Renal cortical epithelial cell (primary cell): ENCODE measurements at regions not wholly inside any gene's neighbourhood (a gene's known extent, or its start where the extent isn't known, plus 50 kb on each side); places are given as distances from the start of the nearest gene placed in this dataset.
A peak's percentile ranks its signal among the peaks of the same experiment; 100 is the strongest.
"Not testable (repeated sequence)": the region's sequence is repeated elsewhere in the genome, so short reads cannot be mapped to it uniquely, and the experiment has no call there.

Experiments used
- DNase-seq: peaks from one replicate; pipeline ENCODE4 v3.0.0-alpha.2; 2011; ENCODE audit warnings: low read depth

DNA sequence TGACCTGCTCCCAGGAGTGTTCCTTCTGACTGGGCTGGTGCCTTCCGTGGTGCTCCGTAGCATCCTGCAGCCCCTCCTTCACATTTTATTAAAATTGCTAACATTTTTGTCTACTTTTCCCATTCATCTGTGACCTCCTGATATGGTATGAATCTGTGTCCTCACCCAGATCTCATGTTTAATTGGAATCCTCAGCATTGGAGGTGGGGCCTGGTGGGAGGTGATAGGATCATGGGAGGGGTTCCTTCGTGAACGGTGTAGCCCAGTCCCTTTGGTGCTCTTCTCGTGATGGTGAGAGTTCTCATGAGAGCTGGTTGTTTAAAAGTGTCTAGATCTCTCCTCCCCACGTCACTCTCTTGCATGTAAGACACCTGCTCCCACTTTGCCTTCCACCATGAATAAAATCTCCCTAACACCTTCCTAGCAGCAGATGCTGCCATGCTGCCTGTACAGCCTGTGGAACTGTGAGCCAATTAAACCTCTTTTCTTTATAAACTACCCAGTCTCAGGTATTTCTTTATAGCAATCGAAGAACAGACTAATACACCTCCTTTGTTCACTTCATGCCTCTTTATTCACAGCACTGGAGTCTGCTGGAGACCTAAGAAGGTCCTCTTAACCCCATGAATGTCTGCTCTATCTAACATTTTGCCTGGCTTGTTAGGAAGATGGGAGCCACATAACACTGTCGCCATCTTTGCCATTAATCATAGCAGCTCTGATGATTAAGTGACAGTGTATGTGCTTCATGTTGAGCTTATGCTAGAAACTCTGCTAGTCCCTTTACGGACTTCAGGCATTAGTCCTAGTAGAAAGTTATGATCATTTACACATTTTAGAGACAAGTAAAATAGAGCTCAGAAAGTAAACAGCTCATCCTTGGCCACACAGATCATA, 377.7 kb upstream of the MAF start:
- no peak for DNase-seq

DNA sequence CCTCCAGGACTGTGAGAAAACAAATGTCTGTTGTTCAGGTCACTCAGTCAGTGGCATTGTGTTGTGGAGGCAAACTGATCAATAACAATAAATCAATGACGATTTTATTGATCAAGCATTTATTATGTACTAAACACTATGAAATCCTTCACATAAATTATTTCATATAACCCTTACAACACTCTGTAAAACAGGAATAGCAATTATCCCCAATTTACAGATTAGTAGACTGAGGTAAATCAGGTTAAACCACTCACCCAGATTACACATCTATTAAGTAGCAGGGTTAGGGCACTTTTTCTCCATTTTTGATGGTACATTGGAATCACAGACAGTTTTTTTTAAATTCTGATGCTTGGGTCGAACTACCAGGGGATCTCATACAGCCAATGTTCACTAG, 372.8 kb upstream of the MAF start:
- DNase-seq, result no peak

DNA sequence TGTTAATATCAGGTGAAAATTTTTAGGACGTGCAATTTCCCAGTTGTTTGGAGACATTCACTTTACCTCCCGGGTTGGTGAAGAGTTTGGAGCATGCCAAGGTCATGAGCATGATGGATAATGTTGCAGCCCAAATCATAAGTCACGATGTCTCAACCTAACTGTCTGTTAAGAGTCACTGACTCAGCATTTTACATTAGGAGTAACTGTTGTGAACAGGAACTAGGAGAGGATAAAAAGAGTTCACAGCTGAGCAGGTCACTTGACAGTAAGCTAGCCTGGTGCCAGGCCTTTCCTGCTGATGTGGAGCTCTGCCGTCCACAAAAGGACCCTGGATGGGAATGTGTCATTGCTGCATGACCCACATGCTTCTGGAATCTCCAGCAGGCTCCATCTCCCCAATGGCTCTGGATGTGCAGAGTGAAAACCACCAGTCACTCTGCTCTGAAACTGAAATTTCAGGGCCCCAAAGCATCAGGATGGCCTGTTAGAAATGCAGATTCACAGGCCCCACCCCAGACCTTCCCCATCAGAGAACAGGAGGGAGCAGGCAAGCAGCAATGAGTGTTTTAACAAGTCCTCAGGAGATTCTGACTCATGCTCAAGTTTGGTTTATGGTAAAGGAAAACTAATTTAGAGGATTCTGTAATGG, 371.6 kb upstream of the MAF start:
- DNase-seq, result peak; percentile 50

DNA sequence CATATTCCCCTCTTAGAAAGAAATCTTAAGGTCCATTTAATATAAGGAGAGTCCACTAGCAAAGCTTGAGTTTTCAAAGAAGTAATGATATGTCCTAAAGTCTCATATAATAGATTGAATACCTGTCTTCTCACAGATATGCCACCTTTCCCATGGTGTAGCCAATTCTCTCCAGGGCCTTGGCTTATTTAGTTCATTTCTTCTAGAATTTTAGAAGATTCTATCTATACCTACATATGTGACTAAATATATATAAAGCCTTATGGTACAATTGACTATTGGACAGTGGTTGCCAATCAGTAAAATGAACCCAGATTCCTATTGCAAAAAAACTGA, 370.7 kb upstream of the MAF start:
- no peak for DNase-seq

DNA sequence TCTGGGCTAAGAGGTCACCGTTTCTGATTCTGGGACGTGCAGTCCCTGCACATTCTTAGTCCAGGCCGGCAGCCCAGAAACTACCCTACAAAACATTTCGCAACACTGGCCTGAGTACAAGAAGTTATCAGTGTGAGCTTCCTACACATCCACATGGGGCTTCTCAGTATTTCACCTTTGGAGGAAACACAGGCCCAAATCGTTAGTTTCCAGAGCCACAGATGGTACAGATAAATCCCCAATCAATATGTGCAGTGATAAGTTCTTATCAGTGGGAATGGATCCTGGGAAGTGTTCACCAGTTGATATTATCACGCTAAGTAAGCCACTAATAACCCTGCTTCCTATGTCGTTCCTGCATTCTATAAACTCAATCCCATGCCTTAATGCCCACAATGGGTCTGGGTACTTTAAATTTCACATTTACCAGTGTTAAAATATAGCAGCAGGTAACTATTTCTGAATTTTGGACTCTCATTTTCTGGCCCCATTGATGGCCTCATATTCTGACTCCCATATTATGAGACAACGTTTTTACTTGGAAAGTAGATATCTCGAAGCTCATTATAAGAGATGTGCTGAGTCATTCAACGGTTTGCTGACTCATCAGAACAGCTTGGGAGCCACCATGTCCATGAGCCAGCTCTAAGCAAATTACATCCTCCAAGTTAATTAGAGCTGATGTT, 370.2 kb upstream of the MAF start:
- DNase-seq, result peak; percentile 14

DNA sequence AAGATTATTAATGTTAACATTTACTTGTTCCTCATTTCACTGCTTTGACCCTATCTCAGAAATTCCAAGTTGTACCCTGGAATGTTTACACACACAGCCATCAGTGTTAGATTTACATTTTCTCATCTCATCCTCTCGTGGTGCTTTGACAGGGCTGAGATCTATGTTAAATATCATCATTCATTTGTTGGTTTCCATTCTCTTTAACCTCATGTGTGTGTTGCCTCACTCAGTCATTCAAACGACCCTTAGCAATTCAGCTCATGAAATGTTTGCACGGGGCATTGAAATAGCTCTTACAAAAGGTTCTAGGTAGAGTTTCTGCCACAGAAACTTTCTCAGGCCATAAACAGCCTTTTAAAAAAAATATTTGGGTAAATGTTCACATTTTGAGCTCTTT, 369.6 kb upstream of the MAF start:
- no peak for DNase-seq

DNA sequence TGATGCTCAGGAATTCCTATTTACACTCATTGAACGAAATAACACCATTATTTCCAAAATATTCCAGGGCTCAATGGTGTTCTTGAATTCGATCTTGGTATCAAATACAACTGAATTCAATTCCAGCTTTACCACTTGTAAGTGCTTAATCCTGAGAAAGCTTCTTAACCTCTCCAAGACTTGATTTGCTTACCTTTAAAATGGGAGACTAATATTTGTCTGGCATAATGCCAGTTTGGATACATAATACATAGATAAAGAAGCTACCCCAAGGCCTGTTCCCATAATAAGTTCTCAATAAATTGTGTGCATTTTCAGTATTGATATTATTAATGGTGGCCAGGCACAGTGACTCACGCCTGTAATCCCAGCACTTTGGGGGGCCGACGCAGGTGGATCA, 368.9 kb upstream of the MAF start:
- no peak for DNase-seq

DNA sequence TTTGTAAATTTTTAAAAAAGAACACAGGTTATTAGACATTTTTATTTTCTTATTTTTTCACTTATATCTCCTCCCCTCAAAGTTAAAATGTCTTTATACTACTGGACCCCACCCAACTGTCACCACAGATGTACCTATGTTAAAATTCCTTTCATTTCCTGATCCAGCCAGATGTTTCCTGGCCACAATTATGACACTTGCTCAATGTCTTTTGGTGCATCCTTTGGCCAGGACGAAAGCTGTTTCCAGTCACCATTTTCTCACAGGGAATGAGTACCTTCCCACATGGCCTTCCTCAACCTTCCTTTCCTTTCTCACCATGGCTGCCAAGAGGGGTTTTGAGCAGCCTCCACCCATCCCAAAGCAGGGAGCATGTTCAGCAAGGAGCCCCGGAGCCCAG, 365.7 kb upstream of the MAF start:
- DNase-seq, result no peak

DNA sequence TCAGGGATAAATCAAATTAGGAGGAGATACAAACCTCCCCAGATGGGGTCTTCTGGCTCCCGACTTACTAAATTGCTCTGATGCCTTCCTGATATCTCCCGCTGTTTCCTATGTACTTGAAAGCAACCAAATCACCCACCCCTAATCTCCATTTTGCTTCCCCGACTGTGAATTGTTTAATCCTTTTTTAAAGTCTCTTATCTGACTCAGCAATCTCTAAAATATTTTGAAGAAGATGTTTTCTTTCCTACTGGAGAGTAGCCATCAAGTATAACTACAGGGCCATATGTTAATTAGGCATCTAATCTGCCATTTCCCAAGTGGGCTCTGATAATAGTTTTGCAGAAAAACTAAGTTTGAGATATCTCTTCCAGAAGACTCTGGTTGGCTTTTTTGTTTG, 365.2 kb upstream of the MAF start:
- DNase-seq, result no peak

DNA sequence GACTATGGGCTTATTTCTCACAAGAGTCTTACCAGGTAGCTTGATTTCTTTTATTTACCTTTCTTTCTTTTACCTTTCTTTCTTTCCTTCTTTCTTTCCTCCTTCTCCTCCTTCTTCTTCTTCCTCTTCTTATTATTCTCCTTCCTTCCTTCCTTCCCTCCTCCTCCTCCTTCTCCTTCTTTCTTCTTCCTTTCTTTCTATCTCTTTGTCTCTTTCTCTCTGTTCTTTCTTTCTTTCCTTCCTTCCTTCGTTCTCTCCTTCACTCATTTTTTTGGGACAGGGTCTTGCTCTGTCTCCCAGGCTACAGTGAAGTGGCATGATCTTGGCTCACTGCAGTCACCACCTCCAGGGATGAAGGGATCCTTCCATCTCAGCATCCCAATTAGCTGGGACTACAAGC, 363.6 kb upstream of the MAF start:
- no peak for DNase-seq

DNA sequence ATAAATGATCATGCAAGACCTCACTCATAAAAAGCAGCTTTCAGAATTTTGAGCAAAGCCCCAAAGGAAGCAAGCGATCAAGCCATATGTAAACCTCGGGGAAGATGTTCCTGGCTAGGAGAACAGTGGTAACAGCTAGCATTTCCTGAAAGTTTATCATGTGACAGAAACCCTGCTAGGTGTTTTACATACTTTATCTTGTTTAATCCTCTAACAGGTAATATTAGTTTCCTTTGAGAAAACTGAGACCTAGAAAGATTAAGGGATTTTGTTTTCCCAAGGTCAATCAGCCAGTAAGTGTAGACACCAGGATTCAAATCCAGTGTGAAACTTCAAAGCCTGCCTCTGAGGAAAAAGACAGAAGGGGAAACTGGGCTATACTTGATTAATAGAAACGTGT, 362.4 kb upstream of the MAF start:
- DNase-seq, result no peak

DNA sequence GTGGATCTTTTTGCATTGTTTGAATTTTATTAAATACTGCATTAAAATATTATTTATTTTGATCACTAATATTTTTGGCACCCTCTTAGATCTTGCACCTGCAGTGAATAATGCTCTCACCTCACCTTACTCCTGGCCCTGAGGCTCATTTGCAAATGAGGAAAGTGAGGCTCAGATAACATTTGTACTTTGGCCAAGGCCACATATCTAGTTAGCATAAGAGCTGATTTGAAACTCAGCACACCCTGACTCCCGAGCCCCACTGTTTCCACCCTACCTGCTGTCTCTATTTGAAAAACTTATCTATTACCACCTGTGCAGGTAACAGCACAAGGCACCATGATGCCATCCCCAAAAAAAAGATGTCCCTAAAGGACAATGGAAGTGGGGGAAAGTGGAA, 358.7 kb upstream of the MAF start:
- DNase-seq, result no peak

DNA sequence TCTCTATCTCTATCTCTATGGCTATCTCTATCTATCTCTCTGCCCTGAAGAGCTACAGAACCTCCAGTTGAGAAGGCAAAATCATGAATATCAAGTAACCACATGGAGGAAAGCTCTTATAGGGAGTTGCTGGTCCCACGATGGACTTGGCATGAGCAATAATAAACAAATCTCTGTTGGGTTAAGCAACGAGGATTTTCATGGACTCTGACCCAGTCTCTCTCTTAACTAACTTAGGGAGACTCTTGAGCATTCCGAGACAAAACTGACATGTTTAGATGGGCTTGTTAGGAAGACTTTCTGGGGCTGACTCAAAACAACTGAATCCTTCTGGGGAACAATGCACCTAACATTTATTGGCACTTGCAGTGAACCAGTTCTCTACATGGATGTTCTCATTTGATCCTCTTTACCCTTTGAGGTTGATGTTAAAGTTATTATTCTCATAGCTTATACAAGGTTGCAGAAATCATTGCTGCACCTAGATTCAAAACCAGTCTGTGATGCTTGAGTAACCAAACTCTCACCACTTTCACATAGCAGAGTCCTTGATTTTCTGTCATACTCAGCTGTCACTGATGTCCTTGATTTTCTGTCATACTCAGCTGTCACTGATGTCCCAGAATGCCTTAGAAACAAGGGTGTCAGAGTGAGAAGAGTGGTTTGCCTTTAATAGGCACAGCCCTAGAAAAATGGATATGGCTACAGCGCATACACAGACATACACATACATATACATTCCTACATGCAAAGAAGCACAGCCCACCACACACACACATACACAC, 354.6 kb upstream of the MAF start:
- no peak for DNase-seq

DNA sequence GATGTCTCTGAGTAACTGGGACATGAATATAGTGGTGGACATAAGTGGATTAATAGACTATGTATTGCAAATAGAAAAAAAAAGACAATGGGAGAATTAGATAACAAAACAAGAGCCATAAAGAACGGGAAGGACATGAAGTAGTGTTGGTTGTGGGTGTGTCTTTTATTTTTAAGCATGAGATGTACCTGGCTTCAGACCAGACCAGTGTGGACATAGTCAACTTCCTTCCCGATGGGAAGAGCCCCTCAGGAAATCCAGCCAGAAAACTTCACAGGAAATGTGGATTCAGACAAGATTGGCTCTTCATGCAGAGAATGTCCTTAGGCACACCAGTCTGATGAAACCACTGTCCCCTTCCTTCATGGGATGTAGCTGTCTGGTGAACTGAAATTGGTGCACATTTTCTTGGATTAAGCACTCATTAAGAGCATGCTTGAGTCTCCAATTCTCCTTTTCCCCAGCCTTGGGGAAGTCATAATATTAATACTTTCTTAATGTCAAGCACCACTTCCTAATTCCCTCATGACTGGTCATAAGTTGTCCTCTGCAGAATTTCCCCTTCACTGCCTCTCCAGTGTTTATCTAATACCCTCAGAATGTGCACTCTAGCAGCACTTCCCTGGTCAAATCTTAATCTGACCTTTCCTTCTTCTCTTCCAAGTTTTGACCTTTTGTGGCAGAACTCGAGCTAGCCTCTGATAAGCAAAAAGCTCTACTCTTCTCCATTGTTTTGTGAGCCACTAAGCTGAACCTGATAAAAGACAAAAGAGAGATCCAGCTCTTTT, 350.6 kb upstream of the MAF start:
- peak; percentile 13 for DNase-seq

DNA sequence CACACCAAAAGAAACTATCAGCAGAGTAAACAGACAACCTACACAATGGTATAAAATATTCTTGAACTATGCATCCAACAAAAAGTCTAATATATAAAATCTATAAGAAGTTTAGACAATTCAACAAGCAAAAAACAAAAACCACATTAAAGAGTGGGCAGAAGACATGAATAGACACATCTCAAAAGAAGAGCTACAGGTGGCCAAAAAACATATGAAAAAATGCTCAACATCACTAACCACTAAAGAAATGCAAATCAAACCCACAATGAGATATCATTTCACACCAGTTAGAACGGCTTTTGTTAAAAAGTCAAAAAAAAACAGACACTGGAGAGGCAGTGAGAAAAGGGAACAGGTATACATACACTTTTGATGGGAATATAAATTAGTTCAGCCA, 348.9 kb upstream of the MAF start:
- no peak for DNase-seq

DNA sequence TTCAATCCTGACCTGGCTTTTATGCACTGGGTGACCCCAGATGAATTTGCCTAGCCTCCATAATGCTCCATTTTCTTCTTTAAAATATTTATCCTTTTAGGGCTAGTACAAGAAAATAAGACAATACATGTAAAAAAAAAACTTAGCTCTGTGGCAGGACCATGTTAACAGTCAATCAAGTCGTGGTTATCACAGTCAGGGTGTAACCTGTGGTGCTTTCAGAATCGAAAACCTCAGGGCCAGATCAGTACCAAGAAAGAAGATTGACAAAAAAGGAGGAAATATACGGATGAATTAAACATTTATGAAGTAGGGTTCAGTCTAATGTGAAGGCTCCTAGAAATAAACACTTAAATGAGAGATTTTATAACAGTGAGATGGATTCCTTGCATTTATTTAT, 347.2 kb upstream of the MAF start:
- no peak for DNase-seq

DNA sequence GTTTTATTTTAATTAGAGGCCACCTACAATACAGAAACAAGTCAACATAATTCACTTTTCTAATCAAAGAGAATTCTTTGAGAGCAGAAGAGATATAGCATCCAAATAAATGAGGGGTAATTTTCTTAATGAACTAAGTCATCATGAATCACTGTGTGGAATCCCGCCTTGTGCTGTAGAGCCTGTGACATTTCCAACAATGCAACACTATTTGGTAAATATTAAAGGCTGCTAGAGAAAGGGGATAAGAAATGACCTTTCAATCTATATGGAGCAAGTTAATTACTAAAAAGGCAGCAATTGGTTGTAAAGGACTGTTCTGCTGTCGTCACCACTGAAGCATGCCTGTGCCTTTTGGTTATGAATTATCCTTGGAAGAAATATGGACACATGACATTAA, 345.7 kb upstream of the MAF start:
- DNase-seq, result no peak

DNA sequence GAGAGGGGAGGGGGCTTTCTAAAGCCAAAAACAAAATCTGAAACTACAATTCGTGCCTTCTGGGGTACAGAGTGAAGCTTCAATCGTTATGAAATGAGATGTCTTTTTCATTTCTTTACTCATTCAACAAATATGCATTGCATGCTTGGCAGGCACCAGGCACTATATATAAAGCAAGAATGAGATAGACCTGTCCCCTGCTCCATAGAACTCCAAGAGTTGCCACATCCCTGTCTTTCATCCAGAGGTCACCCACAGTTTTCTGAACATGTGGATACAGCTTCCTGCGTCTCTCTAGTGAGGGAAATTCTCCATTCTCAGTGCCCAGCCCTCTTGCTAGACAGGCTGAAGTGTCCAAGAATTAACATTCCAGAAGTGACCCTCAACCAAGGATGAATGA, 343.2 kb upstream of the MAF start:
- no peak for DNase-seq

DNA sequence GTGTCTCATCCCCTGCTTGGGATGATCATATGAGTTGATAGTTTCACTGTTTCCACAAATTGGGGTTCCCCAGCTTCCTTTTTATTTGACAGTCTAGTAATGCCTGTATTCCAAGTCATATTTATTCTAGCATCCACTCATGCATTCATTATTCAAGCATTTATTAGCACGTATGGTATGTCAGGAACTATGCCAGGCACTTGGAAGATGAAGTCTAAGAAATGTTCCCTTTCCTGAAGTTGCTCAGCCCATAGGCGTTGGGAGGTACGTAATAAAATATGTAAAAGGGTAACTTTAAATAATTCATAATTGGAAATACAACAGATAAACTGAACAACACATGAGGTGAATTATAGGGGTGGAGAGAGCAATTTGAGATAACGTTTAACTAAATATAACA, 338.0 kb upstream of the MAF start:
- DNase-seq, result no peak

DNA sequence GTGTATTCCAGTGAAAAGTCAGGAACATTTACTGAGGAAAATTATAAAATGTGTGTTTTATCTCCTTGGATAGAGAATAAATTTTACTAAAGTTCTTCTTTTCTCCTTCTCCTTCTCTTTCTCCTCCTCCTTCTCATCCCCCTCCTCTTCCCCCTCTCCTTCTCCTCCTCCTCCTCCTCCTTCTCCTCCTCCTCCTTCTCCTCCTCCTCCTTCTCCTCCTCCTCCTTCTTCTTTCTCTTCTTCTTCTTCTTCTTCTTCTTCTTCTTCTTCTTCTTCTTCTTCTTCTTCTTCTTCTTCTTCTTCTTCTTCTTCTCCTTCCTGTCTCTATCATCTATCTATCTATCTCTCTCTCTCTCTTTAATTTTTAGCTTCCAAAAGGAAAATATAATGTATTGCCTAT, 337.1 kb upstream of the MAF start:
- not testable (repeated sequence) for DNase-seq

DNA sequence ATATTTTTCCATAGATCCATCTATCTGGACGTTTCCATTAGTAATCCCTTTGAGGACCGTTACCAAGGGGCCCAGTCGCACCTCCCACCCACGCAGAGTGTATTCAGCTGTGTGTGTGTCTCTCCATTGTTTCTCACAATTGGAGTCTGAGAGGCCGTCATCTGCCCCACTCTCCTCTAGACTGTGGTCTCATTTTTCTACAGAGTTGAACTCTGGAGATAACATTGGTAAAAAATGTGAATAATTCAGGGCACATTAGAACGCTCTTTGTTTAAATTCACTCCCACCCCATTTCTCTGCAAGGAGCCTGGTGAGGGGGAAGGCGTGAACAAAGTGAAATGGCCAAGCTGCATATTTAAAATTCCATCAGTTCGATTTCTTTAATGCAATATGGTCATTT, 333.1 kb upstream of the MAF start:
- no peak for DNase-seq

DNA sequence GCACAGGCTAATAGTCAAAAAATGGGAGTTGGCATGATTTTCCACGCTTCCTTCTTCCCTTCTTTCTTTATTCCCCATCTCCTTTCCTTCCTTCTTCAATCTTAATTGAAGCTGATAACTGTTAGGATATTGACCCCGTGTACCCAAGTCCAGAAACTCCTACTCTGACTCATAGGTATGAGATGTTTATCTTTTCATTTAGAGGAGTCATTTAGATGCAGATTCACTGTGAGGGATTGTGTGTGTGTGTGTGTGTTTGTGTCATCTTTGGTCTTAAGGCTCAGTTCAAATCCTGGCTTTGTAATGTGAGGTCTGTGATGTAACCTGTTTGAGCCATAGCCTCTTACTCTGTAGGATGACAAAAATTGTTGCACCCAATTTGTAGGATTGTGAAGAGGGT, 332.0 kb upstream of the MAF start:
- peak; percentile 46 for DNase-seq
